ENCODE measurements at regions not wholly inside any gene's neighbourhood (a gene's known extent, or its start where the extent isn't known, plus 50 kb on each side); places are given as distances from the start of the nearest gene placed in this dataset.

GRCh38 chr17:30696234-30696633, 128.3 kb downstream of the CRLF3 start:
- in situ Hi-C loops (cut with HindIII; ENCODE audit: extremely low pct_ligation_motif_present, low pct_unique_long_range_greater_than_20kb) = no loop called here
- no TSS peak for BruUV-seq (replicated peaks)
- ChIA-PET POLR2A (no interaction called here), CTCF (ENCODE audit: low intra/inter-chr PET ratio, low total read pairs) (no interaction called here)
- H3K4me1 ChIP-seq (ENCODE audit: insufficient read depth, low read length) = peaks cover 25% of the 10 kb centered on the region
- TF ChIP-seq ZNF83 (CRISPR knock-in tag; IDR thresholded peaks at IDR 0.05; ENCODE audit: borderline replicate concordance) (no peak), KAT7 (CRISPR knock-in tag; IDR thresholded peaks at IDR 0.05; ENCODE audit: borderline replicate concordance) (no peak), ZNF24 (IDR thresholded peaks at IDR 0.05) (no peak), NCOA2 (CRISPR knock-in tag; IDR thresholded peaks at IDR 0.05) (no peak), NCOA5 (CRISPR knock-in tag; IDR thresholded peaks at IDR 0.05) (no peak), RNF219 (CRISPR knock-in tag; IDR thresholded peaks at IDR 0.05) (no peak), POLR2AphosphoS2 (IDR thresholded peaks at IDR 0.05; ENCODE audit: low read depth, low read length) (no peak), ATF2 (CRISPR knock-in tag; IDR thresholded peaks at IDR 0.05) (no peak), ZFY (CRISPR knock-in tag; IDR thresholded peaks at IDR 0.05) (no peak), ONECUT2 (CRISPR knock-in tag; IDR thresholded peaks at IDR 0.05) (no peak), HOXD1 (CRISPR knock-in tag; IDR thresholded peaks at IDR 0.05) (no peak)
- TF ChIP-seq, protein P1, sequence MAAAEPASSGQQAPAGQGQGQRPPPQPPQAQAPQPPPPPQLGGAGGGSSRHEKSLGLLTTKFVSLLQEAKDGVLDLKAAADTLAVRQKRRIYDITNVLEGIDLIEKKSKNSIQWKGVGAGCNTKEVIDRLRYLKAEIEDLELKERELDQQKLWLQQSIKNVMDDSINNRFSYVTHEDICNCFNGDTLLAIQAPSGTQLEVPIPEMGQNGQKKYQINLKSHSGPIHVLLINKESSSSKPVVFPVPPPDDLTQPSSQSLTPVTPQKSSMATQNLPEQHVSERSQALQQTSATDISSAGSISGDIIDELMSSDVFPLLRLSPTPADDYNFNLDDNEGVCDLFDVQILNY (CRISPR knock-in tag; conservative IDR thresholded peaks at IDR 0.05) = no peak
- no peaks in the 10 kb centered on the region for H3K27me3 ChIP-seq (ENCODE audit: control insufficient read depth in 1 of 2, insufficient read depth in 2 of 2, low read length in 2 of 2)
- H3K4me2 ChIP-seq (ENCODE audit: low read depth, low read length) = no peak overlapping the region
- H3K36me3 ChIP-seq (replicated peaks in 1 of 2; ENCODE audit: control insufficient read depth in 1 of 2, insufficient read depth in 2 of 2, low read length in 2 of 2) = no peaks in the 10 kb centered on the region
- 64% methylated on average over 5 of the region's 5 CpGs for WGBS (ENCODE audit: low lambda C conversion rate)
- H2AFZ ChIP-seq (ENCODE audit: low read length) = no peak overlapping the region
- no peaks in the 10 kb centered on the region for H3K9me3 ChIP-seq (ENCODE audit: low read length)
- H3K27ac ChIP-seq (ENCODE audit: extremely low read length, insufficient read depth, low read length) = no peak overlapping the region
- ATAC-seq (no peak), DNase-seq (ENCODE audit: low spot score) (no peak), FAIRE-seq (no peak)
- no peak overlapping the region for H3K9ac ChIP-seq (ENCODE audit: insufficient read depth, low read depth, low read length)
- intact Hi-C loops (cut with micrococcal nuclease; ENCODE audit: unreplicated experiment) = no loop called here
- no peaks in the 10 kb centered on the region for H3K79me2 ChIP-seq (ENCODE audit: insufficient read depth, low read length)
- H4K20me1 ChIP-seq (ENCODE audit: insufficient read depth, low read length) = 0 out of 2 replicates have a peak, but pooled peaks cover 2% of the 10 kb centered on the region
- no peak overlapping the region for H3K4me3 ChIP-seq (replicated peaks in 1 of 3; ENCODE audit: insufficient read depth in 1 of 3, low read depth in 2 of 3, low read length in 3 of 3)
